HG02763 (cell line): ENCODE measurements at regions not wholly inside any gene's neighbourhood (a gene's known extent, or its start where the extent isn't known, plus 50 kb on each side); places are given as distances from the start of the nearest gene placed in this dataset.

ENCODE experiments used
- ATAC-seq: cut with Tn5 transposase; IDR thresholded peaks from one replicate; pipeline ENCODE4 v1.9.1; 2021; ENCODE audit warnings: mild to moderate bottlenecking, moderate library complexity; ENCODE audit not compliant: unreplicated experiment

GRCh38 chr6:95352064-95352795 is 225.1 kb upstream of the MANEA start:
- ATAC-seq: no peak

- ATAC-seq: no peak
Measured at GRCh38 chr6:95354551-95354950, 222.8 kb upstream of the MANEA start.

- no peak for ATAC-seq
Measured at GRCh38 chr6:95357380-95358020, 219.8 kb upstream of the MANEA start.

- ATAC-seq: peak; percentile 82
Measured at GRCh38 chr6:95364016-95364604, 213.2 kb upstream of the MANEA start.

GRCh38 chr6:95365454-95365853 is 211.9 kb upstream of the MANEA start:
- ATAC-seq: no peak

- ATAC-seq: no peak
Measured at GRCh38 chr6:95366414-95366813, 210.9 kb upstream of the MANEA start.

GRCh38 chr6:95383878-95384277 is 193.5 kb upstream of the MANEA start:
- ATAC-seq: no peak

- ATAC-seq: no peak
Measured at GRCh38 chr6:95384988-95385387, 192.3 kb upstream of the MANEA start.

GRCh38 chr6:95387845-95388244 is 189.5 kb upstream of the MANEA start:
- ATAC-seq: no peak

GRCh38 chr6:95404777-95405176 is 172.6 kb upstream of the MANEA start:
- ATAC-seq: no peak

- ATAC-seq: no peak
Measured at GRCh38 chr6:95408111-95408510, 169.2 kb upstream of the MANEA start.

GRCh38 chr6:95410168-95410567 is 167.2 kb upstream of the MANEA start:
- ATAC-seq: no peak

- no peak for ATAC-seq
Measured at GRCh38 chr6:95413789-95414188, 163.5 kb upstream of the MANEA start.

GRCh38 chr6:95417856-95418255 is 159.5 kb upstream of the MANEA start:
- no peak for ATAC-seq

GRCh38 chr6:95420792-95421191 is 156.5 kb upstream of the MANEA start:
- no peak for ATAC-seq

GRCh38 chr6:95423331-95423730 is 154.0 kb upstream of the MANEA start:
- no peak for ATAC-seq

GRCh38 chr6:95431637-95432228 is 145.6 kb upstream of the MANEA start:
- ATAC-seq: peak; percentile 63

GRCh38 chr6:95439741-95440140 is 137.6 kb upstream of the MANEA start:
- no peak for ATAC-seq

GRCh38 chr6:95448208-95448607 is 129.1 kb upstream of the MANEA start:
- no peak for ATAC-seq

GRCh38 chr6:95469511-95469910 is 107.8 kb upstream of the MANEA start:
- ATAC-seq: no peak

GRCh38 chr6:95478941-95479340 is 98.4 kb upstream of the MANEA start:
- ATAC-seq: no peak

GRCh38 chr6:95487817-95488216 is 89.5 kb upstream of the MANEA start:
- ATAC-seq: no peak
